ENCODE measurements at regions not wholly inside any gene's neighbourhood (a gene's known extent, or its start where the extent isn't known, plus 50 kb on each side); places are given as distances from the start of the nearest gene placed in this dataset.

GRCh38 chr5:5676218-5676617 is 253.7 kb downstream of the ICE1 start (continued):
- TF ChIP-seq CHD7 (IDR thresholded peaks at IDR 0.05; ENCODE audit: insufficient replicate concordance, low read length) (no peak), TAF1 (IDR thresholded peaks at IDR 0.05; ENCODE audit: low read depth, low read length) (no peak), NRF1 (IDR thresholded peaks at IDR 0.05; ENCODE audit: low read depth, low read length) (no peak), TAF7 (optimal IDR thresholded peaks at IDR 0.05; ENCODE audit: borderline replicate concordance, low read depth, low read length) (no peak), FOSL1 (IDR thresholded peaks at IDR 0.05; ENCODE audit: insufficient read depth, low read depth, low read length) (no peak), SP2 (IDR thresholded peaks at IDR 0.05; ENCODE audit: low read length) (no peak), EZH2 (IDR thresholded peaks at IDR 0.05; ENCODE audit: low read depth, low read length, severe bottlenecking) (no peak), CHD2 (IDR thresholded peaks at IDR 0.05; ENCODE audit: low read length) (no peak)

Data from H1 (cell line).